ENCODE measurements at regions not wholly inside any gene's neighbourhood (a gene's known extent, or its start where the extent isn't known, plus 50 kb on each side); places are given as distances from the start of the nearest gene placed in this dataset.

- intact Hi-C loops (cut with DNase I), result no loop called here
- ATAC-seq (no peak), DNase-seq (ENCODE audit: missing footprints) (no peak)
Measured at GRCh38 chr9:89715318-89715858, 110.6 kb downstream of the GADD45G start.

- intact Hi-C loops (cut with DNase I), result no loop called here
- no peak for DNase-seq (ENCODE audit: missing footprints)
- no peak for ATAC-seq
Measured at GRCh38 chr9:89715881-89716280, 111.1 kb downstream of the GADD45G start.

GRCh38 chr9:89716559-89716958, 111.7 kb downstream of the GADD45G start:
- intact Hi-C loops (cut with DNase I), result no loop called here
- DNase-seq (ENCODE audit: missing footprints) (no peak), ATAC-seq (no peak)

GRCh38 chr9:89718176-89718575, 113.4 kb downstream of the GADD45G start:
- intact Hi-C loops (cut with DNase I), result no loop called here
- ATAC-seq, result no peak
- DNase-seq (ENCODE audit: missing footprints), result no peak

GRCh38 chr9:89718651-89719050, 113.8 kb downstream of the GADD45G start:
- ATAC-seq (peak; percentile 55), DNase-seq (ENCODE audit: missing footprints) (no peak)
- intact Hi-C loops (cut with DNase I), result no loop called here

- ATAC-seq, result peak; percentile 60
- intact Hi-C loops (cut with DNase I), result no loop called here
- no peak for DNase-seq (ENCODE audit: missing footprints)
Measured at GRCh38 chr9:89719202-89719601, 114.4 kb downstream of the GADD45G start.

- peak; percentile 4 for ATAC-seq
- intact Hi-C loops (cut with DNase I), result no loop called here
- DNase-seq (ENCODE audit: missing footprints), result no peak
Measured at GRCh38 chr9:89720696-89721175, 115.9 kb downstream of the GADD45G start.

GRCh38 chr9:89721176-89721700, 116.4 kb downstream of the GADD45G start:
- no peak for DNase-seq (ENCODE audit: missing footprints)
- peak; percentile 59 for ATAC-seq
- intact Hi-C loops (cut with DNase I), result no loop called here

- no peak for DNase-seq (ENCODE audit: missing footprints)
- intact Hi-C loops (cut with DNase I), result no loop called here
- ATAC-seq, result no peak
Measured at GRCh38 chr9:89721971-89722530, 117.2 kb downstream of the GADD45G start.

GRCh38 chr9:89722712-89723111, 117.9 kb downstream of the GADD45G start:
- intact Hi-C loops (cut with DNase I), result no loop called here
- DNase-seq (ENCODE audit: missing footprints) (no peak), ATAC-seq (no peak)

GRCh38 chr9:89723469-89724100, 118.8 kb downstream of the GADD45G start:
- intact Hi-C loops (cut with DNase I), result no loop called here
- ATAC-seq (no peak), DNase-seq (ENCODE audit: missing footprints) (no peak)

GRCh38 chr9:89724659-89725058, 119.8 kb downstream of the GADD45G start:
- DNase-seq (ENCODE audit: missing footprints), result no peak
- no peak for ATAC-seq
- intact Hi-C loops (cut with DNase I), result no loop called here

GRCh38 chr9:89725271-89725670, 120.5 kb downstream of the GADD45G start:
- intact Hi-C loops (cut with DNase I), result no loop called here
- DNase-seq (ENCODE audit: missing footprints) (no peak), ATAC-seq (no peak)

- ATAC-seq, result no peak
- DNase-seq (ENCODE audit: missing footprints), result no peak
- intact Hi-C loops (cut with DNase I), result no loop called here
Measured at GRCh38 chr9:89729954-89730530, 125.2 kb downstream of the GADD45G start.

GRCh38 chr9:89730715-89731114, 125.9 kb downstream of the GADD45G start:
- intact Hi-C loops (cut with DNase I), result no loop called here
- ATAC-seq, result no peak

GRCh38 chr9:89731262-89732182, 126.7 kb downstream of the GADD45G start:
- intact Hi-C loops (cut with DNase I), result loop anchor here (2.0 kb wide), 1 partner anchor 129 kb away; no protein-coding TSS in a partner anchor
- no peak for DNase-seq (ENCODE audit: missing footprints)
- ATAC-seq, result no peak

More at GRCh38 chr9:89730715-89731114, 125.9 kb downstream of the GADD45G start:
- no peak for DNase-seq (ENCODE audit: missing footprints)

- intact Hi-C loops (cut with DNase I), result loop anchor here (2.0 kb wide), 1 partner anchor 130 kb away; no protein-coding TSS in a partner anchor
- ATAC-seq, result peak; percentile 50
- DNase-seq (ENCODE audit: missing footprints), result no peak
Measured at GRCh38 chr9:89732295-89732938, 127.6 kb downstream of the GADD45G start.

- DNase-seq (ENCODE audit: missing footprints) (no peak), ATAC-seq (peak; percentile 66)
- intact Hi-C loops (cut with DNase I), result loop anchor here (2.0 kb wide), 1 partner anchor 130 kb away; no protein-coding TSS in a partner anchor
Measured at GRCh38 chr9:89732939-89733324, 128.1 kb downstream of the GADD45G start.
